ENCODE measurements at regions not wholly inside any gene's neighbourhood (a gene's known extent, or its start where the extent isn't known, plus 50 kb on each side); places are given as distances from the start of the nearest gene placed in this dataset.

DNA sequence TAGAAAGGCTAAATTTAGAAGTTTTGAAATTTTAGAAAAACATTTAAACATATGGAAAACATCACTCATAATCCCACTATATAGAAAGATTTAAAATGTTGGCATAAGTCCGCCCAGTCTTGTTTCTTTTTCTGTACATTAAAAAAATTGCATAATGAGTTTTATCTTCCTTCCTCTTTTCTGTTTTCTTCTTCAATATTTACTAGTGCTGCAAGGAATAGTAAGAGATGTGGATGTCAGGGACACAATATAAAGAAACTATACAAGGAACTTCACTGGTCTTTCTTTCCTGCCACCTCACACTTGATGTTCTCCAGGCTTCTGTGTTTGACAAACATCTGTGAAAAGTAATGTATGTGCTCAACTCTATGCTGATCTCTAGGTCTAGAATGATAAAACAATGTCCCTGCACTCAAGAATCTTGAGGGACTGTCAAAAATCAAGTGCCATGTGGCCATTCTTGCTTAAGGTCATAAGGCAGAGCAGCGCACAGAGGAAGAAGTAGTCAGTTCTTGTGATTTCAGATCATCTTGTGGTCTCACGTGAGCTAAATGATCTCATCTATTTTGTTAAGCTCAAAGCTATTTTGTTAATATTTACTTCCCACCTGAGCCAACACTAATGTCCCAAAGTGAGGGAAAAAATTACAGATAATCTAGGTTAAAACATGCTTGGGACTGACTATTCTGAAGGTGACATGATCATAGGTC is 186.9 kb upstream of the OBI1 start:
- no peak for DNase-seq

DNA sequence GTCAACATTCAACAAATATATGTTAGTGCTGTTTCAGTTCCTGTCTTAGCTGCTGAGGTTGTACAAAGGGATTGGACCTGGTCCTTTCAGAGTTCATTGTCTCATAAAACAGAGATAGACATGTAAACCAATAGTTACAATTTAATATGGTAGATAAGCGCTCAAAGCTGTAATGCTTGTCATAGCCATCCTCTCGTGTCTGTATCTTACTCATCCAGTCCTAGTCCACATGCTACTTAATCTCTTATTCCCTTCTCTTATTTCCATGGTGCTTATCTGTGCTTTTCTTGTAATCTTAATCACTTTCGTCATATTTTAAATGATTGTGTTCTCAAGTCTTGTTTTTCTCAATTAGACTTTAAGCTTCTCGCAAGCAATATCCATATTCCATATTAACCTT is 185.2 kb upstream of the OBI1 start:
- DNase-seq, result no peak

DNA sequence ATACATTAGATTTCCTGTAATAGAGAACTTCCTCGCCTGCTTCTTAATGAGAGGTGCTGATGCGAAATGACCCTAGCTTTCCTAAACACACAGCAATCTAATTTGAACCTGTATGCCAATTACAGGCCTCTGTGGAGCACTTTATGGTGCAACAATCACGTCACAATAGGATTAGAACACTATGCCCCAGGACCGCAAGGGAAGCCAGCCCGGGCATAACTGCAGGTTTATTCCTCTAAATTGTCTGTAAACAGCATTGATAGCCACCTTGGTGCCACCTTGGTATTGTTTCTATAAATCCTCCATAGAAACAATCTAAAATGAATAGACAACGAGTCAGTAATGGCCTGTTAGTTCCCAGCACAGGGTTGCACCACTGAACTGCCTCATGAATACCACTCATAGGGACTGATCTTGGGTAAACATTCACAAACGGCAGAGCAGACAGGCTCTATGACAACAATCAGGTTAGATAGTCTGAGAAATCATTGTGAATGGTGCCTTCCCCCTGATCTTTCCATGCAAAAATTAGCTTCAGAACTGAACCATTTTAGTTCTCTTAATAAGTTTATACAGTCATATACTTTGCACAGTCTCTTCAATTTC is 182.5 kb upstream of the OBI1 start:
- peak; percentile 91 for DNase-seq

DNA sequence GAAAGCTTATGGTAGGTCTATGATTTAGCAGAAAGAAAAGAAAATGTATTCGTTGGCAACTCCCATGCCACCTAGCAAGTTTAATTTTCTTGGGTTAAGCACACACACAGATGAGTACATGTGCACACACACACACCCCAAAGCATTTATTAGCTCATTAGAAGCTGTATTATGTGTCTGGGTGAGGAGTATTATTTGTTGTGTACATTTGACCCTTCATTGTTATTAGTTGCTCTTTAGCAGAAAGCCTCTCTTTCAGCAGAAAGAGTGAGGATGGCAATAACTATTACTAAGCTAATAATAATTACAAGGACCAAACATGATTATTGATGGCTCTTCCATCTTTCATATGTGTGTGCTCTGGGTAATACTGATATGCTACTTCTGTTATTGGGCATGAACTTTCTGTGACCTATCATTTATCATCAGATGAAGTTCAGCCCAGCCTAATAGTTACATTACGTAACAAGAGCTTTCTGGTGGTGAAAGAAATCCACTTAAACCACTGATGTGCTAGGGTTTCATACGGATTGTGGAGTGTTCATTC is 177.4 kb upstream of the OBI1 start:
- DNase-seq, result no peak

DNA sequence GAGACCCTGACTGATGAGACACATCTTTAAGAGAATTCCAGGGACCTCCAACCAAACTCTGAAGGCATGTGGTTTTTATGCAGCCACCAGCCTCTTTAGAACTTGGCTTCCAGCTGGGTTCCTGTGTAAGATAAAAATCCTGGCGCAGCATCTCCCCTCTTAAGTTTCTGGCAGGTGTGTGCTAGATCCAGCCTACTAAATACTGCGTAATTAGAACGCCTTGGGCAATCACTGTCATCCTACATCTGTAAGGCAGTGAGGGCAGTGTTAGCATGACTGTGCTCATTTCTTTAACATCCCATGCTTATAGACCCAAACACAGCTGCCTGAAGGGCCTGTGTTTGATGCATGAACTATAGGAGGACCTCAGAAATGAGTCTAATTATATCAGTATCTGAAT is 173.5 kb upstream of the OBI1 start:
- no peak for DNase-seq

DNA sequence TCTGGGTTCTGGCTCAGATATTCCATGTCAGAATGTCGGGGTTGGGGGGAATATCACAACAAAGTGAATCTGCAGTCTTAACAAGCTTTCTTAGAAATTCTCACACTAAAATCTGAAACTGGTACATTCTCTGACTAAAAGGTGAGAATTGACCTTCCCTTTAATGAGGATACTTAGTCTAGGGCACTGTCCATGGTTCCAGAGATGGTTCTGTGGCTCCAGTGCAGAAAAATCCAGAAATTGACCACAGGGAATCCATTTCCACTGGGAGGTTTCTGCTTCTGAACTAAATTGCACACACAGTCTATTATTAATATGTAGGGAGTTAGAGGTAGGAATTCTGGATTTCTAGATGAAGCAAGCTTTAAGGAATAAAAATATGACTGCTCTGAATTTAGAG is 171.6 kb upstream of the OBI1 start:
- no peak for DNase-seq

DNA sequence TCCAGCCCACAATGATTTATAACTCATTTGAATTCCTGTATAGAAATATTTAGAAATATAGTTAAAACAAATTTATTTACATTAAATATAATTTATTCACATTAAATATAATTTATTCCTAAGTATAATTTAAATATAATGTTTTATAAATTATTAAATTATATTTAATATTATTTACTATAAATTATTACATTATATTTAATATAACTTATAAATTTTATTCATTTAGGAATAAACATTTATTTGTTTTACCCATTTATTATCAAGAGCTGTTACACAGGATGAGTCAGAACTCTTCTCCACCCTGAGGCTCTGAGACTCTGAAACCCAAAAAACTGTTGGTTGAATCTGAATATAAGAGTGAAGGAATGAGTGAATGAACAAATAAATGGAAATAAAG is 170.9 kb upstream of the OBI1 start:
- no peak for DNase-seq

DNA sequence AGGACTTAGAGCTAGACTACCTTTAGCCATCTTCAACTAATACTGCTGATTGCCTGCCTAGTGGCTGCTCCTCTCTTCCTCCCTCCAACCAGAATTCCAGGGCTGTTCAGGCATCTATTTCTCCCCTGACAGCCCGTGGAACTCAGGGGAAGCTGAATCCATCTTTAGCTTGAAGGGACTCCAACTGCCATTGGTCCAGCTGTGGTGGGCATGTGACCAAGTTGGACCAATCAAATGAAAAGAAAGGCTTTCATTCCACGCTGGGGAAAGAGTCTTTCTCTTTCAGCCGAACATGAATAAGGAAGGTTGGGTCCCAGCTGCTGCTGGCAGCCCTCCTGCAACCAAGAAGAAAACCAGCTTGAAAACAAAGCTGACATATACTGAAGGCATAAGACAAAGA is 168.5 kb upstream of the OBI1 start:
- DNase-seq, result no peak

DNA sequence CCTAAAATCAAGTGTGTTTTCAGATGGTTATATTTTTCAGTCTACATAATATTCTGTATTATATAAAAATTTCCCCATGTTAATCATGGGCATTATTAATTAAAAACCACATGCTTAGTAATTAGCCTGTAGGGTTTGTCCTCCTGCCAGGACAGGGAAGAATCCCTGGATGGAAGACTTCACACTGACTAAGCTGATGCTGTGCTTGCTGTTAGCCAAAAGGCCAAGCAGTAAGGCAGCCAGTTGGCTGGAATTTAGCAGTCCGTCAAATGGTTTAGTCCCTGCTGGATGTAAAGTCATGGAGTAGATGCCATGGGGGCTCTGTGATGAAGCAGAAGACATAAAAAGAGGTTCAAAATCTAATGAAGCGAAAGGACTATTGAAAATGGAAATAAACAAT is 168.0 kb upstream of the OBI1 start:
- DNase-seq, result no peak

DNA sequence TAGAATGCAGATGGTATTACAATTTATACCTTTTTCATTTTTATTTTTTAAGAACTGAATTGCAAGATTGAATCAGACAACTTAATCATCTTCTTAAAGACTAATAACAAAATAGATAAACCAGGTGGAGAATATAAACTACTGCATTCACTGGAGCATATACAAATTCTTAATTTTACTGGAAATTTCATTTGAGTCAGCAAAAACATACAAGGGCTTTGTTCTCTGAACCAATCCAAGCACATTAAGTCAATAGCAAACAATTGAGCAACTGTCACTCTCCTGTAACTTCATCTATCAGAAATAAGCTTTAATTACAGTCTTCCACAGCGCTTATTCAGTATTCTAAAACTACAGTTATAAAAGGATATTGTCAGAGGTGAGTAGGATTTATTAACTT is 167.4 kb upstream of the OBI1 start:
- no peak for DNase-seq

DNA sequence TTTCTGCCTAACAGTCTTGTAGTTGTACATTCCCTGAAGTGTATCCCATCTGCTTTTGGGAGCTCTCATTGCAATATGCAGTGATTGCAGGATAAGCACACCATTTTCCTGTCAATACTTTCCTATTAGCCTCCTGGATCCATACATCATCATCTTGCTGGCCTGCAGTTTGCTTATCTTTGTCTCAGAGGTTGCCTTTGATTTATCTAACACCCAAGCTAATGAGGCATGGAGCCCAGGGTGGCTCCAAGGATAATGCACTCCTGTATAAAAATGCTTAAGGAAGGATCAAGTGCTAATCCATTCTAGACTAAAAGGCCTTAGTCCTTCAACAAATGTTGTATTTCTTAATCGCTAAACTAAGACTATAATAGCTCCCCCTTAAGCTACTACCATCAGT is 161.6 kb upstream of the OBI1 start:
- no peak for DNase-seq

DNA sequence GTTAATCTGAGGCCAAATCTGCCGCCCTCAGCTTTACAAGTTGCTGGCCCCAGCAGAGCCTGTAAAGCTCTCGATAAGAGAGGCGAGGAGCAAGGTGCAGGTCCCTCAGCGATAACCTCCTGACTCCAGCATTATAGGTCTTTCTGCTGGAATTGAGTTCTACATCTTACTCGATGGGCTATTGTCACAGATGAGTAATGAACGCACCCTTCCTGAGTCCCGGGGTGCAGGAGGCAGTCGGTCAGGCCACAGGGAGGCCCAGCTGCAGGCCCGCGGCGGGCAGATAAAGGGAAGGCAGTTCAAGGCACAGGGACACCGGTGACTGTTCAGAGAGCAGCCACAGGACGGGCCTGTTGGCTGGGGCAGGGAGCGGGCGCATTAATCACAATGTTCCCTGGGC is 157.6 kb upstream of the OBI1 start:
- no peak for DNase-seq

DNA sequence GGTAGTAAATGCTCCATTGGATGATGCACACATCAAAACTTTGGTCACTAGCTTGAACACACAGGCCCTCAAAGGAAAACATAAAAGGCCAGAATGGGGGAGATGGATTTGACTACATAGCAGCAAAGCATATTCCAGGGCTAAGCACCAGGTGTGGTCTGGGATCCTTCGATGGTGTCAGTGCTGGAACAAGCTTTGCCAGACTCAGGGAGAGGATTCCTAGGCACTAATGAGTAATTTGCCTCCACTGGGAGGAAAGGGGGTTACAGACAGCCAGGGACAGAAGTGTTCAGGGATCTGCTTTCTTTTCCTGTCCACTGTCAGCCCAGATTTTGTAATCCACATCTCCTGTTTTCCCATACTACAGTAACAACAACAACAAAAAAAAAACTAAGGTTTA is 157.2 kb upstream of the OBI1 start:
- no peak for DNase-seq

DNA sequence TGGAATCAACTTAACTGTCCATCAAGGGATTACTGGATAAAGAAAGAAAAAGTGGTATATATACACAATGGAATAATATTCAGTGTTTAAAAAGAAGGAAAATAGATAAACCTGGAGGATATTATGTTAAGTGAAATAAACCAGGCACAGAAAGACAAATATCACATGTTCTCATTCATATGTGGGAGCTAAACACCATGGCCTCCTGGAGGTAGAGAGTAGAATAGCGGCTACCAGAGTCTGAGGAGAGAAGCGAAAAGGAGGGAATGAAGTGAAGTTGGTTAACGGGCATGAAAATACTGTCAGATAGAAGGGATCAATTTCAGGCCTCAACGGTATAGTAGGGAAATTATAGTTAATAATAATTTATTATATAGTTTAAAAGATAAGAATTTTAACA is 147.5 kb upstream of the OBI1 start:
- DNase-seq, result no peak

DNA sequence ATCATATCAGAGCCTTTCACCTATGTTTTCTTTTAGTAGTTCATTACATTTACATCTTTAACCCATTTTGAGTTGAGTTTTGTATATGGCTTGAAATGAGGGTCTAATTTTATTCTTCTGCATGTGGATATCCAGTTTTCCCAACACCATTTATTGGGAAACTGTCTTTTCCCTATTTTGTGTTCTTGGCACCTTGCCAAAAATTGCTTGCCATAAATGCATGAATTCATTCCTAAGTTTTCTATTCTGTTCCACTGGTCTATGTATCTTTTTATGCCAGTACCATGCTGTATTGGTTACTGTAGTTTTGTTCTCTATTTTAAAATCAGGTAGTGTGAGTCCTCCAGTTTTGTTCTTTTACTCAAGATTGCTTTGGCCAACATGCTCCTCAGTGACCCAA is 144.0 kb upstream of the OBI1 start:
- no peak for DNase-seq

DNA sequence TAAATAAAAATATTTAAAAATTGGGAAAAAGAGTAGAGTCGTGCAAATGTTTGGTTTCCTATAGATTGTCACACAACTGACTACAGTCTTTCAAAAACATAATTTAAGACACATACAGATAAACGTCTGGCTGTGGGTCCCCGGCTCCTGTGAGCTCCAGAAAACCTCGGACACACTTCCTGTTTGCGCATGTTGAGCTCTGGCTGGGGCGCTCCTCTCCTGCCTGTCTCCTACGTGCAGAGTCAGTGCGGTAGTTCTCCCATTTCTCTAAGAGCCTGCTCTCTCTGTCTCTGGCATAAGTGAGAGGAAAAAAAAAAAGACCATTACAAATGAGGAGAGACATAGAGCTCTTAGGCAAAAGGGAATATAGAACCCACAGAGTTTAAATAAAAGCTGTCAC is 128.2 kb upstream of the OBI1 start:
- DNase-seq, result no peak

DNA sequence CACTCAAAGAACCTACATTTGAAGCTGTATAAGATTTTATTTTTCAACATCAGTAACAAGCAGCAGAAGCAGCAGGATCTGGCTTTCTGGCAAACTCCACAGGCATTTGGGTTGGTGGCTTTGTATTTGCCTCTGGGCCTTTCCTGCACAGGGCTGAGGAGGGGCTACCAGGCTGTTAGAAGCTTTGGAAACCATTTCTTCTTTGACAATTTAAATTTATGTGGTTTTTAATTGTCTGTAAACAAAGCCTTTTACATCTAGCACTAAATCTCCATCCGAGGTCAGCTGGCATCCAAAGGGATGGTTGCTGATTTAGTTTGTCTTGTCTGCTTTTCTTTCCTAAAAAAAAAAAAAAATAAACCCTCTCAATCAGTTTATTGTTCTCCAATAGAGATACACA is 127.5 kb upstream of the OBI1 start:
- DNase-seq, result no peak

DNA sequence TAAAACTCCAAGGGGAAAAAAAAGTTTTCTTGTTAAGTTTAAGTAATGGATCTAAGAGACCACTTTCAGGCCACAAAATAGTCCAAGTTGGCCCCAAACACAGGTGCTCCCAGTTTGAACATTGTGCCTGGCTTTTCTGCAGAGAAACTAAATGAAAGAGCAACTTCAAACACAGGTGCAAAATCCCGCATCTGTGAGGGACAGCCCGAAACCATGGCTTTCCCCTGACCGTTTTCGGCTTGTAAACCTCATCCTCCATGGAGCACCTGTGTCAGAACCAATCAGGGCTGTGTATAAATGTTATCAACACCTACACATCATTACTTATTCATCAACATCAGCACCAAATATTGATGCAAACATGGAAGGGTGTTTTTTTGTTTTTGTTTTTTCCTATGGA is 126.8 kb upstream of the OBI1 start:
- no peak for DNase-seq

DNA sequence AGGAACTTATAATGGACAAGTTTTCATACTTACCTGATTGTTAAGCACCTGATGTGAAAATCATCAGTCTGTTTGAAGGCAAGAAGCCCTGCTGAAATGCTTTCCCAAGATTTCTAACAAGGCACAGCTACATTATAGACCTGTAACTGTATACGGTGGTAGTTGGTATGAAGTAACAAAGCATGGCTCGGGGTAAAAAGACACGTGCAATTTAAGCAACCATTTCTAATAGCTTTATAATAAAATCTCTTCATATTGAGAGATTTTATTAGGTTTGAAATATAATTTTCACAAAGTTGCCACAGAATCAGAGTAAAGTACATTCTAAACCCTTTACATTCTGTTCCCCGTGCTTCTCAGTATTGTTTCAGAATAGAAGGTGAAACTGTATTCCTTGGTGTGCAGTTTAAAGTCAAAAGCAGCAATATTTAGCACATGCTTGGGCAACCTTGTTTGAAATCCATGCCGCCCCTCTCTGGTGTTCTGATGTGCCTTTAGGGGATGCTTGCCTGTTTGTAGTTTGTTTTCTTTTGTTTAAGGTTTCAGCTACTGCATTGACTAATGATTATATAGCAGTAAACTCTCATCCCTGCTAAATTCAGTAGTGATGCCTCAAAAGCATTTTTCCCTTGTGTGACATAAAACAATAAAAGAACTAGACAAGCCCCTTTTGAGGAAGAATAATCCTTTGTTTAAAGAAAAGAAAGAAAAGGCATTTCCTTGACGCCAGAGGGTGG is 125.2 kb upstream of the OBI1 start:
- DNase-seq, result no peak

DNA sequence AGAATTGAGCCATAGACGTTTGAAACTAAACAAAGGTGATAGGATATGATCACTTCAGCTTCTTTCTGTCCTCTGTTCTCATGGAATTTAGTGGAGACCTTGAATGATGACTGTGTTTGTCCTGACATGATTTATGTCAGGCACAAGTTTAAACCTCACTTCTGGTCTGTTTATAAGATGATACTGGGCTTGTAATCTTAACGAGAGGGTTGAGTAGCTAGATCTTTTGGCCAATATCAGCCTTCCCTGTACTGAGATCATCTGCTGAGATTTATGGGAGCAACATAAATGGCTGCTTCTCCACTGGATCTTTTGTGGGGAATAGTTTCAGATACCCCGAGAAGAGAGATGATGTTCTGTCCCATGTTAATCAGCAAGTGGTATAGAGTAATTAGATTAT is 121.8 kb upstream of the OBI1 start:
- no peak for DNase-seq

DNA sequence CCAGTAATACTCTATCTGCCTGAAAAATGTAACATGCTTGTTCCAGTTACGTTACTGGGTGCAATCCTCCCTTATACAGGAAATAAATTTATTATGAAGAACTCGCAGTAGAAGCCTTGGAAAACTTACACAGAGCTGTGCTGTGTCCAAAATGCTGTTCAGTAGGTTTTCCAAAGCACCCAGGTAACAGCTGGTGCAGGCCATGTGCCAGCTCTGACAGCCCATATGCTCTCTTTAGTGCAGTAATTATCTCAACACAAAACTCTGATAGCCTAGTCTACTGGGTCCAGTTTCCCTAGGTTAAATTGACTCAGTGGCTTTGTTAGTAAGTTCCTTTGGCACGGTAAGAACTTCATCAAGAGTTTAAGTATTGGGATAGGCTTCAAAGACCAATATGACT is 120.7 kb upstream of the OBI1 start:
- no peak for DNase-seq

DNA sequence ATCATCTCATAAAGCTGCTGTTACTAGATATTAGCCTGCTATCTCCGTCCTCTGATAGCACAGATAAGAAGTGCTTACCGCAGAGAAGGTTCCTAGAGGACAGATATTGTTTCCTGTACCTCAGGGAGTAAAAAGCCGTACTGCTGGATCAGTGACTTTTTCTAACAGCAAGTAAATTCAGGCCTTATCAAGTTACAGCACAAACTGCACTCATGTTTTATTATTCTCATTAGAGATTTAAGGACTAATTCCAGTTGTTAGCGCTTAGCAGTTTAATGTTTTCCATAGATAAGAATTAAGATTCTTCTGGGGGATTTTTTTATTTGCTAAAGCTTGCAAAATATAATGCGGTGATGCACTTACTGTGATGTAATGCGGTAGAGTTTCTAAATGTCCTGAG is 119.0 kb upstream of the OBI1 start:
- DNase-seq, result no peak

DNA sequence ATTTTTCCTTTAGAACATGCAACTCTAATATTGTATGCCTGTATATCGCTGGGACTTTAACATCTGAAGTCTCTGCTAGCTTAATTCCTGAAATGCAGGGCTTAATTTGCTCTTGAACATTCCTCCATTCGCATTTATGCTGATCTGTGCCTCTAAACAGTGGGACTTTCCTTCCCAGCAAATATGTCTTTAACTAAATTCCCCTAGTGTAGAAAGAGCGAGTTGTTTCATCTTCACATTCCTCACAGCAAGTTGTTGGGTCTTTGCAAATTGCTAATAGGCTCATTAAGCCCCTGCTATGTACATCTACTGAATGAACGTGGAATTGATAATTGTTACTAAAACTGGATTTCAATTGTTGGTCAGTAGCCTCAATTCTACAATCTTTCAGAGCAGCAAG is 118.4 kb upstream of the OBI1 start:
- DNase-seq, result no peak

DNA sequence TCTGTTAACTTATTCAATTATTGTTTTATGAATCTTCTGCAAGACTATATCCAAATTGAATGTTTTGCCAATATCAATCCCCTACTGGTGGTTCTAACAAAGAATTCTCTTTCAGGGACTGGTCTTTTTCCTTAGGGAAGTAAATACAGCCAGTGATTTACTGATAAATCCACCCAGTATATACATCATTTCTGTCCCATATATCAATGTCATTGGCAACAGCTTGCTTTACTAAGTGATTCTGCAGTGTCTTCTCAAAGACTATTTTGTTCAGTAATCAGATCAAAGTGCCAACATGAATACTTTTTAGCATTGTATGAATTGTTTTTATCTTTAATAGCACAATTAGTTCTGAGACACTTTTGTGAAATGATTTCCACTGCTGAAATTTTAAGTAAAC is 114.0 kb upstream of the OBI1 start:
- DNase-seq, result no peak

Measured in NCI-H1436 treated with DMSO at 0.1 percent for 48 hours (cell line).